ENCODE measurements at regions not wholly inside any gene's neighbourhood (a gene's known extent, or its start where the extent isn't known, plus 50 kb on each side); places are given as distances from the start of the nearest gene placed in this dataset.

DNA sequence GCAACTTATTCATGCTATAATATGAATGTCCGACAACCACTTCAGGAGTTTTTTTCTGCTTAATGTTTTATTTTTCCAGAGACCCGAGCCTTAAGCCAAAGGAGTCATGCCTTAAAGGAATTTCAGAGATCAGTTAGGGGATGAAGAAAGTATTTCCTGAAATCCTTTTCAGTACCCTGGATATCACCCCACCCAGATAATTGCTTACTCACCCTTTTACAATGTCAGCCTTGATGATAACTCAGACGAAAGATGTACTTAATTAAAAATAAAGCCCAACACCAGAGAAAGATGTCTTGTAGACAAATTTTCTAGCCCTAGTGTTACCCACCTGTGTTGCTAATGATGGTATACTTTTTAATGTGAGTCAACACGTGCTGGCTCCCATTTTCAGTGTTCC, 124.1 kb downstream of the XCL2 start:
- Histone ChIP-seq H3K4me3 (ENCODE audit: low read length) (no peak overlapping the region), H3K27ac (ENCODE audit: low read length) (no peak overlapping the region), H3K9me3 (ENCODE audit: control insufficient read depth, insufficient read depth, low read length) (no peaks in the 10 kb centered on the region), H3K36me3 (ENCODE audit: control insufficient read depth, insufficient read depth, low read length) (no peaks in the 10 kb centered on the region), H3K27me3 (ENCODE audit: control insufficient read depth, insufficient read depth, low read length) (no peaks in the 10 kb centered on the region), H3K4me1 (ENCODE audit: control insufficient read depth, insufficient read depth, low read length) (peaks cover 8% of the 10 kb centered on the region)
- ATAC-seq = no peak
- Mint-ChIP-seq H3K9me3 (no peaks in the 10 kb centered on the region), H3K36me3 (no peaks in the 10 kb centered on the region), H3K4me1 (peaks cover 20% of the 10 kb centered on the region in 2 donors), H3K27ac (no peak overlapping the region), H3K27me3 (ENCODE audit: low read depth in 2 of 2) (peaks cover 0 to 9% of the 10 kb centered on the region in 2 donors), H3K4me3 (no peak overlapping the region)
- 93% methylated on average over 4 of the region's 4 CpGs for WGBS (ENCODE audit: insufficient coverage)
- TF ChIP-seq CTCF (IDR thresholded peaks at IDR 0.05) = no peak
- intact Hi-C loops (cut with micrococcal nuclease) = no loop called here
- no peak for DNase-seq

DNA sequence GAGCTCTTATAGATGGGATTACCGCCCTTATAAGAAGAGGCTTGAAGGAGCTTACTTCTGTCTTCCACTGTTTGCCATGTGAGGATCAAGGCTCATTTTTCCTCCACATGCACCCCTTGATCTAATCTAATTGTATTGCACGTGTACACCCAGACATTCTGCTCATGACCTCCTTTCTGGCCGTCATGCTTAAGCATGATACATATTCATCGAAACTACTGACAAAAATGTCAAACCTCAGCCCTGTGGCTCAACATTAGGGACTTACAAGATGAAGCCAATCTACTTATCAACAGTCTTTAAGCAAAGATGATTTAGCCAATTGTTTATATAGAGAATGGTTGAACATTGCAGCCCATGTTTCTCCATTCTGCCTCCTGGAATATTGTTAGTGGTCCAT, 127.6 kb downstream of the XCL2 start:
- Mint-ChIP-seq H3K9me3 (no peaks in the 10 kb centered on the region), H3K4me3 (no peak overlapping the region), H3K36me3 (no peaks in the 10 kb centered on the region), H3K27me3 (ENCODE audit: low read depth in 2 of 2) (peaks cover 0 to 4% of the 10 kb centered on the region in 2 donors), H3K27ac (no peak overlapping the region), H3K4me1 (peaks cover 8% of the 10 kb centered on the region in 2 donors)
- intact Hi-C loops (cut with micrococcal nuclease) = no loop called here
- H3K9me3 ChIP-seq (ENCODE audit: control insufficient read depth, insufficient read depth, low read length) = no peaks in the 10 kb centered on the region
- ATAC-seq (no peak), DNase-seq (no peak)
- WGBS (ENCODE audit: insufficient coverage) = 77% methylated on average over 4 of the region's 4 CpGs
- TF ChIP-seq CTCF (IDR thresholded peaks at IDR 0.05) = no peak
- H3K27ac ChIP-seq (ENCODE audit: low read length) = no peak overlapping the region
- H3K27me3 ChIP-seq (ENCODE audit: control insufficient read depth, insufficient read depth, low read length) = no peaks in the 10 kb centered on the region
- H3K4me1 ChIP-seq (ENCODE audit: control insufficient read depth, insufficient read depth, low read length) = peaks cover 3% of the 10 kb centered on the region
- H3K4me3 ChIP-seq (ENCODE audit: low read length) = no peak overlapping the region
- H3K36me3 ChIP-seq (ENCODE audit: control insufficient read depth, insufficient read depth, low read length) = no peaks in the 10 kb centered on the region

GRCh38 chr1:168414914-168415313, 128.9 kb downstream of the XCL2 start:
- WGBS (ENCODE audit: insufficient coverage) = 100% methylated on average over 2 of the region's 2 CpGs
- Histone ChIP-seq H3K4me3 (ENCODE audit: low read length) (no peak overlapping the region), H3K4me1 (ENCODE audit: control insufficient read depth, insufficient read depth, low read length) (peaks cover 14% of the 10 kb centered on the region), H3K27me3 (ENCODE audit: control insufficient read depth, insufficient read depth, low read length) (no peaks in the 10 kb centered on the region), H3K9me3 (ENCODE audit: control insufficient read depth, insufficient read depth, low read length) (peaks cover 5% of the 10 kb centered on the region), H3K27ac (ENCODE audit: low read length) (no peak overlapping the region), H3K36me3 (ENCODE audit: control insufficient read depth, insufficient read depth, low read length) (no peaks in the 10 kb centered on the region)
- no peak overlapping the region for H3K27ac Mint-ChIP-seq
- no peaks in the 10 kb centered on the region for H3K9me3 Mint-ChIP-seq
- H3K36me3 Mint-ChIP-seq = no peaks in the 10 kb centered on the region
- ATAC-seq (no peak), DNase-seq (no peak)
- H3K27me3 Mint-ChIP-seq (ENCODE audit: low read depth in 2 of 2) = peaks cover 0 to 4% of the 10 kb centered on the region in 2 donors
- intact Hi-C loops (cut with micrococcal nuclease) = no loop called here
- TF ChIP-seq CTCF (IDR thresholded peaks at IDR 0.05) = no peak
- no peak overlapping the region for H3K4me3 Mint-ChIP-seq
- H3K4me1 Mint-ChIP-seq = peaks cover 17 to 18% of the 10 kb centered on the region in 2 donors

DNA sequence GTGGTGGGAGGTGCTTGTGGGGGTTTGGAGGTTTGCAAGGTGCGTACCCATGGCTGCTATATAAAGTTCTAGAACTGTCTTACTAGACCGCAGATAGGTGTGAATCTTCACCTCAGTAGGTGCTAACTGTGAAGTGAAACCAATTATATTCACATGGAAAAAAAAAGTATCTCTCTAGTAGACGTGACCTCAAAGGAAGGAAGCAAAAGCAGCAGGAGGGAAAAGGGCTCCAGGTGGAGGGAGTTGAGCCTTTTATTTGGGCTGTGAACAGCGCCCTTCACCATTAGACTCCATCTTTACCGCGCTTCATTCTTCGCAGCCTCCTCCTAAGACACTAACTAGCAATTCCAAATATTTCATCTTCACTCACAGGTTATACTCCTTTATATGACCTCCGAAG, 129.8 kb downstream of the TBX19 start:
- Mint-ChIP-seq H3K4me3 (peak overlapping the region; percentile 76), H3K36me3 (no peaks in the 10 kb centered on the region), H3K4me1 (peaks cover 42 to 50% of the 10 kb centered on the region in 2 donors), H3K9me3 (peaks cover 0 to 2% of the 10 kb centered on the region in 2 donors), H3K27me3 (ENCODE audit: low read depth in 2 of 2) (no peaks in the 10 kb centered on the region), H3K27ac (peak overlapping the region; percentile 82 to 87)
- TF ChIP-seq CTCF (IDR thresholded peaks at IDR 0.05) = no peak
- no peaks in the 10 kb centered on the region for H3K27me3 ChIP-seq (ENCODE audit: control insufficient read depth, insufficient read depth, low read length)
- DNase-seq (peak in 1 of 2 donors; percentile 73), ATAC-seq (peak; percentile 50 to 84 (median 67))
- intact Hi-C loops (cut with micrococcal nuclease) = loop anchor here (2.0 kb wide), 2 partner anchors 18 to 110 kb away; no protein-coding TSS in a partner anchor
- H3K36me3 ChIP-seq (ENCODE audit: control insufficient read depth, insufficient read depth, low read length) = no peaks in the 10 kb centered on the region
- peaks cover 30% of the 10 kb centered on the region for H3K4me1 ChIP-seq (ENCODE audit: control insufficient read depth, insufficient read depth, low read length)
- H3K4me3 ChIP-seq (ENCODE audit: low read length) = no peak overlapping the region
- H3K27ac ChIP-seq (ENCODE audit: low read length) = peak overlapping the region; percentile 53
- H3K9me3 ChIP-seq (ENCODE audit: control insufficient read depth, insufficient read depth, low read length) = peaks cover 5% of the 10 kb centered on the region
- WGBS (ENCODE audit: insufficient coverage) = 55% methylated on average over 6 of the region's 8 CpGs

Measured in natural killer cell (primary cell).